ENCODE measurements at regions not wholly inside any gene's neighbourhood (a gene's known extent, or its start where the extent isn't known, plus 50 kb on each side); places are given as distances from the start of the nearest gene placed in this dataset.

DNA sequence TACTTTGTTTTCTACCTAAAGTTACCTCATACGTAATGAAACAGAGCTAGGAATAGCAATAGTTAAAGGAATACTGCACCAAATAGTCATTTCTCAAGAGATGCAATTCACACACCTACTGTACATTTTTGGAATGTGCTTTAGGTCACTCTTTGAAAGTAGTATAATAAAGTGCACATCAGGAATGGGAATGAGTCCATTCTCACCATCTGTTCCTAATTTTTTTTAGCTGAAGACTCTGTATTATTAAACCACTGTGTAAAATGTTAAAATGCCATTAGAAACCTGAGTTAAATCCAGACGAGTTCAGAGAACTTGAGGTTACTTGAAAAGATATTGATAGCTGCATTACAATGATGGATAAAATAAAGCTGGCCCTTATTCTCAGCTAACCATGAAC lies 51.9 kb upstream of the EPHA7 start:
- Histone ChIP-seq H3K4me2 (ENCODE audit: low read depth, low read length) (no peak overlapping the region), H3K9me3 (replicated peaks; ENCODE audit: insufficient read depth, low read length) (no peaks in the 10 kb centered on the region), H3F3A (ENCODE audit: insufficient read depth, low read length) (no peaks in the 10 kb centered on the region), H3K27ac (ENCODE audit: low read length) (no peak overlapping the region), H3K4me1 (ENCODE audit: low read length) (0 out of 2 replicates have a peak, but pooled peaks cover 8% of the 10 kb centered on the region), H3K4me3 (ENCODE audit: low read length) (no peak overlapping the region), H3K9ac (ENCODE audit: low read length) (no peak overlapping the region), H2AFZ (ENCODE audit: low read length) (no peak overlapping the region), H4K20me1 (ENCODE audit: insufficient read depth, low read length) (no peaks in the 10 kb centered on the region; the same call in 1 of the 2 replicates), H3K27me3 (replicated peaks; ENCODE audit: insufficient read depth, low read length) (peaks cover 67% of the 10 kb centered on the region), H3K79me2 (ENCODE audit: low read length) (no peaks in the 10 kb centered on the region), H3K36me3 (replicated peaks; ENCODE audit: insufficient read depth, low read length) (no peaks in the 10 kb centered on the region), H3K9me2 (replicated peaks; ENCODE audit: insufficient read depth, low read length) (no peaks in the 10 kb centered on the region)
- TF ChIP-seq, protein P1, sequence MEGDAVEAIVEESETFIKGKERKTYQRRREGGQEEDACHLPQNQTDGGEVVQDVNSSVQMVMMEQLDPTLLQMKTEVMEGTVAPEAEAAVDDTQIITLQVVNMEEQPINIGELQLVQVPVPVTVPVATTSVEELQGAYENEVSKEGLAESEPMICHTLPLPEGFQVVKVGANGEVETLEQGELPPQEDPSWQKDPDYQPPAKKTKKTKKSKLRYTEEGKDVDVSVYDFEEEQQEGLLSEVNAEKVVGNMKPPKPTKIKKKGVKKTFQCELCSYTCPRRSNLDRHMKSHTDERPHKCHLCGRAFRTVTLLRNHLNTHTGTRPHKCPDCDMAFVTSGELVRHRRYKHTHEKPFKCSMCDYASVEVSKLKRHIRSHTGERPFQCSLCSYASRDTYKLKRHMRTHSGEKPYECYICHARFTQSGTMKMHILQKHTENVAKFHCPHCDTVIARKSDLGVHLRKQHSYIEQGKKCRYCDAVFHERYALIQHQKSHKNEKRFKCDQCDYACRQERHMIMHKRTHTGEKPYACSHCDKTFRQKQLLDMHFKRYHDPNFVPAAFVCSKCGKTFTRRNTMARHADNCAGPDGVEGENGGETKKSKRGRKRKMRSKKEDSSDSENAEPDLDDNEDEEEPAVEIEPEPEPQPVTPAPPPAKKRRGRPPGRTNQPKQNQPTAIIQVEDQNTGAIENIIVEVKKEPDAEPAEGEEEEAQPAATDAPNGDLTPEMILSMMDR (IDR thresholded peaks at IDR 0.05; ENCODE audit: low read length), result no peak
- TF ChIP-seq EZH2phosphoT487 (IDR thresholded peaks at IDR 0.05; ENCODE audit: low read length) (no peak), EZH2 (optimal IDR thresholded peaks at IDR 0.05; ENCODE audit: low read depth, low read length) (no peak)
- no peak for DNase-seq

Data from MM.1S (cell line).